Upper lobe of left lung (tissue), 4 donors: ENCODE measurements at regions not wholly inside any gene's neighbourhood (a gene's known extent, or its start where the extent isn't known, plus 50 kb on each side); places are given as distances from the start of the nearest gene placed in this dataset.

Experiments used
- CTCF ChIP-seq, 6 experiments: fragments of 450-650 bp in 4 of 6; fragments of 200-600 bp in 2 of 6; sonication (generic) in 2 of 6; IDR thresholded peaks; one replicate each; pipeline ENCODE4 v1.5.1; 2016 to 2019; ENCODE audit warnings: antibody characterized with exemption in 6 of 6
- EP300 ChIP-seq, 4 donors: sonication (generic); formaldehyde crosslinking; IDR thresholded peaks; one replicate each; pipeline ENCODE4 v1.5.1; 2017; ENCODE audit warnings: antibody characterized with exemption in 4 of 4, control low read depth in 2 of 4
- POLR2A ChIP-seq, 4 donors: fragments of 450-650 bp; IDR thresholded peaks; one replicate each; pipeline ENCODE4 v1.5.1; 2016 to 2017; ENCODE audit warnings: antibody characterized with exemption in 4 of 4, mild to moderate bottlenecking in 2 of 4

- TF ChIP-seq CTCF (IDR thresholded peaks at IDR 0.05), result no peak
- no peak for TF ChIP-seq POLR2A (IDR thresholded peaks at IDR 0.05)
- TF ChIP-seq EP300 (IDR thresholded peaks at IDR 0.05), result no peak
Observed at GRCh38 chr13:103190841-103191240, 124.6 kb upstream of the SLC10A2 start.
